Epidermal melanocyte (primary cell): ENCODE measurements at regions not wholly inside any gene's neighbourhood (a gene's known extent, or its start where the extent isn't known, plus 50 kb on each side); places are given as distances from the start of the nearest gene placed in this dataset.

Experiments used
- DNase-seq: peaks from one replicate; pipeline ENCODE4 v3.0.0; 2011; ENCODE audit warnings: low spot score; ENCODE audit not compliant: insufficient read length

- no peak for DNase-seq
Measured at GRCh38 chr9:99398241-99398640, 176.2 kb downstream of the SEC61B start.

- DNase-seq = no peak
Measured at GRCh38 chr9:99399474-99399873, 177.4 kb downstream of the SEC61B start.

DNA sequence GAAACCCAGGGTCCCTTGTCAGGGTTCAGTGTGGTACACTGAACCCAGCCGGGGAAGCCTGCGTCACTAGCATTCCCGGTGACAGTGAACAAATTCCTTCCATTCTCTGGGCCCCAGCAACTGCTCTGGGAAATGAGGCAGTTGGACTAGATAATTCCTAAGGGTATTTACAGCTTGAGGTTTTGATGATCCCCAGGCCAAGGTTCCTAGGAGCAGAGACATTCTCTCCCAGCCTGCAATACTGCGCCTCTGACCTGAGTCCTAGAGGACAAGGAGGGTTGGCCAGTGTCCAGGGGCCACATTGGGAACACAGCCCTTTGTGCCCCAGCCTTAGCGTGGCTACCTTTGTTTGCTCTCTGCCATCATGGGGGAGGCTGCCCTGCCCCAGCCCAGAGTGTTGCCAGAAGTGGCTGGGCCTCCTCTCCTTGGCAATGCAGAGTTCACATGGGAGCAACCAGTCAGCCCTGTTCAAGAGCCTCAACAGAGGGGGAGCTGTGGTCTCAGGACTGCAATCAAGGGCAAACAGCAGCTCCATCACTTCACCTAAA is 178.2 kb downstream of the SEC61B start:
- no peak for DNase-seq

DNA sequence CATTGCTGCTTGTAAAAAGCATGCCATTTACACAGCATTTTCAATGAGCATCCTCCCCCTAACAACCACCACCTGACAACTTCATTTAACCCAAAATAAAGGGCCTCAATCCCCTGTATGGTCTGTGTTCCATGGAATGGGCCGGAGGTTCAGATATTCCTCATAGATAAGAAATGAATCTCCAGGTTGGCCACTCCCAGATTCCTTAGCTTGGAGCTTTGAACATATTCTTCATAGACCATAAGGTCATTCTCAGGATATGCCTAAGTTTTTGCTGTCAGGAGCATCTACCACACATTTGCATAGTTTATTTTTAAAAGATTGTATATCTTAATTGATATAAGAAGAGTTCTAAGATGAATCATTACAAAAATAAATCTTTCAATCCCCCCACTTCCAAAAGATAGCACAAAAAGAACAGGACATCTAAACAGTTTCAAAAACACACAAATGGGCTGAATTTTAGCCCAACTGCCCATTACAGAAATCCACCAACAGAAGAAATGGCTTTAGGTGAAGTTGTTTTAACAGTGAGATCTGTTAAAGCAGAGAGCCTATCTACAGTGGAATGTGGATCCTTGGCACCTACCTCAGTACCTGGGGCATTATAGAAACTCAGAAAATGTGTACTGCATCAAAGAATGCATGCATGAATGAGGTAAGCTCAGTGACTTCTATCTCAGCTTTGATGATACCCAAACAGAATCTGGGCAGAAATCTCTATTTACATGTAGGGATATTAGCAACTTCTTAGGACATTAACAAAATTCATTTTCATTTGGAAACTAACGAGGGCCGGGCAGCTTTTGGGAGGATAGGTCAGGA is 179.8 kb downstream of the SEC61B start:
- DNase-seq = no peak

DNA sequence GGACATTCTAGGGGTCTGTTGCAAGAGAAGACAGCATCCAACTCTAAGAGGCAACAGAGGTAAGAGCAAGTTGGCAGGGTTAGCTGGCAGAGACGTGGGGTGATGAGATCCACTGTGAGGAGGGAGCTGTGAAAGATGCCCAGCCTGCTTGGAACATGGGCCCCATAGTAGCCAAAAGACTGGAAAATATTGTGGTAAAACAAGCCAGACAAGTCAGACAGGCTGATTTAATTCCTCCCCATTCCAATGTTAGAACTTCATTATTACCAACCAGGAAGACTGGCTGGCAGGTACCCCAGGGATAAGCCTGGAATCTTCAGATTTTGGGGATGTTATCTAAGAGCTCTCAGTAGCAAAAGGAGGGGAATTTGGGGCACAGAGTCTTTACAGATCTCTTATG is 181.3 kb downstream of the SEC61B start:
- DNase-seq = peak; percentile 5

GRCh38 chr9:99405359-99405758 is 183.3 kb downstream of the SEC61B start:
- no peak for DNase-seq

- peak; percentile 12 for DNase-seq
Measured at GRCh38 chr9:99406939-99407338, 184.9 kb downstream of the SEC61B start.

DNA sequence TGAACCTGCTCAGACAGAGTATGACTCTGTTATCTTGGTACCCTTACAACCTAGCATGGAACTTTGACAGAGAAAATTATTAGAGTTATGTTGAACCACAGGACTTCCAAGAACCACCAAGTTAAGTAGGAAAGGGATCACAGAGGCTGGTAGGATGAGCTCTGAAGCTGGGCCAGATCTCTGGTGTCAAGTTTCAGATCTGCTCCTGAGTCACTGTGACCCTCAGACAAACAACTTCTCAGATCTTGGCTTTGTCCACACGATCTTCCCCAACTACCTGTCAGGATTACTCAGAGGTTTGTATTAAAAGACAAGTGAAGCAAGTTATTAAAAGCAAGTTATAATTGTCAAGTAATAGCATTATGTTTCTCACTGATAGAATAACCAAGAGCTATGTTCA is 189.0 kb downstream of the SEC61B start:
- DNase-seq = peak; percentile 14

- DNase-seq = peak; percentile 11
Measured at GRCh38 chr9:99411479-99412115, 189.5 kb downstream of the SEC61B start.

DNA sequence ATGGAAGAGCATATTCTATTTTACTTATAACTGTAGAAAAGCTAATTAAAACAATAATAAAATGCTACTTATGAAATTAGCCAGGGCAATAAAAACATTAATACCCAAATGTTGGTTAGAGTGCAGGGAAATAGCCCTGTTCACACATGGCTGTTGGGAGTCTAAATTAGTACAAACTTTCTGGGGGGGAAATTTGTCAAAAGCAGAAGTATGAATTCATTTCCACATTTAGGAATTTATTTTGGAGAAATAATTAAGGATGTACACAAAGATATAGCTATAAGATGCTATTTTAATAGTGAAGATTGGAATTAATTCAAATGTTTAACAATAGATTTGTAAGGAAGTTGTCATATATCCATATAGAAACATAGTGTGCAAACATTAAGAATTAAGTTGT is 190.5 kb downstream of the SEC61B start:
- DNase-seq = no peak

DNA sequence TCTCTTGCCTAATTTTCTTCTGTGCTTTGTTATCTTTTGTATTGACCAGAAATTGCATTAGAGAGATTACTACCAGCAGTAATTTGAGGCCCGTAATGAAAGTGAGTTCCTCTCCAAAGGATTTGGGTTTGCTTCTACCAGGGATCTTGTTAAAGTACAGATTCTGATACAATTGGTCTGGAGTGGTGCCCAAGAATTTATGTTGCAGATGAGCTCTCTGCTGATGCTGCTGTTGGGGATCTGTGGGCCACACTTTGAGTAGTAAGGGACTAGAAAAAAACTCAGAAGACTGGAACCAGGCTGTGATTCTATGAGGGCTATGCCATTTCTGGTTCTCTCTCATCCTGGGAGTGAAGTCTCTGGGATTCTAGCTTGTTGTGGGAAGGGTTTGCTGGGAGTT is 192.2 kb downstream of the SEC61B start:
- no peak for DNase-seq

DNA sequence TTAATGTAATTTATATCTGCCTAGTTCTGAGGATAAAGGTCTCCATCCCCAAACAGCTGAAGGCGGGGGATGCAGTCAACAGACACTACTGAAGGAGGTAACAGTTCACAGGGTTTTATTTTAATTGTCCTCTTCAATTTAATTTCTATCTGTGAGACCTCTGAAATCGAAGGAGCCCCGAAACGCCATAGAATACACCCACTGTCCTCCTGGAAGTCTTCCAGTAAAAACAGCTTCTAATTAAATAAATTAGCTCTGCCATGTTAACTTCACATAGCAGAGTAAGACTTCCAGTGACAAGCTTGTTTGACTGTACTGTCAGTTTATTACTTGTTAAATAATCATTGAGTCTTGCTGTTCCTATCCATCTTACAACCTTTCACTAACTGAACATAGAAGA is 193.5 kb downstream of the SEC61B start:
- DNase-seq = no peak

GRCh38 chr9:99416007-99416406 is 193.9 kb downstream of the SEC61B start:
- DNase-seq = no peak

DNA sequence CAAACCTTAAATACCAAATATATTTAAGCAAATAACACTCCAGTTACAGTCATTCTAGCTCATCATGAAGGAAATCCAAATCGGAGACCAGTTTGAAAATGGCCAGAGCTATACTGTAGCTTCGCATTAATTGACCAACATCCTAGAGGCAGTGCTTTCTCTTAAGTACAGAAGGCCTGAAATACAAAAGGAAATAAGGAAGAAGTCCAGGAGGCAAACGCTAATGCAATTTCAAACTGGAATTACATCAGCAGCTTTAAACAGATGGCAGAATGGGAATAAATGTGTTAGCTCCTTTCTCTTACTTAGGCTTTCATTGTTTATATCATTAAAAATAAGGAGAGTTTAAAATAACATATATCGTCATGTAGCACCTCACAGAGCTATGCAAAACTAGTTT is 197.0 kb downstream of the SEC61B start:
- DNase-seq = no peak

DNA sequence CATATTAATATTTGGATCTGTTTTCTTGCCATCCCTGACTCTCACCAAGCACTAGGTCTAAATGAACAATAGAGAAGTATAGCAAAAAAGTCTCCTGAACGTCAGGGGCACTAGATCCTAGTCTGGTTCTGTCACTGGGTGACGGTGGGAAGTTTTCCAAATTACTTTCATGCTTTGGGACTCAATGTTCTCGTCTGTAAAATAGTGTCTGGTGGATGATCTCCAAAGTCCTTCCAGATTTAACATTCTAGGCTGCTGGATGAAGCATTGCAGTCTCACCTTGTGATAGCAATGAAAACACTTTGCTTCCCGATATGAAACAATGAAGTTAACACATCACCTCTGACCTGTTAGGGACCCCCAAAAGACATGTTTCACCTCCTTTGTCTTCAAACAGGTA is 199.3 kb downstream of the SEC61B start:
- DNase-seq = no peak

DNA sequence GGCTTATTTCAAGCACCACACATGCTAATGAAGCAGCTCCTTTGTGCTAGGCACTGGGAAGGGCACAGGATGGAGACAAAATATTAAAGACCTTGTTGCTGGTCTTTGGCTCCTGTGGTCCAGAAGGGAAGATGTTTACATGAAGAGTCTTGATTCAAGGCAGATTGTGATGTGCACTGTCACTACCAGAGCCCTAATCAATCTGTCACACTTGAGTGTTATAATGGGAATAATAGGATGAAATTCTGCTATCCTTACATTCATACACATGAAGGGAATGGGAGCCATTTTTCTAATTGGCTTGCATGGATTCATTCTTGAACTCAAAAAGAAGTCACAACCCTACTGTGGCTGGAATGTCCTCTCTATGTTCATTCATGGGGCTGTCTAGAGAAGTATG is 203.0 kb downstream of the SEC61B start:
- no peak for DNase-seq

DNA sequence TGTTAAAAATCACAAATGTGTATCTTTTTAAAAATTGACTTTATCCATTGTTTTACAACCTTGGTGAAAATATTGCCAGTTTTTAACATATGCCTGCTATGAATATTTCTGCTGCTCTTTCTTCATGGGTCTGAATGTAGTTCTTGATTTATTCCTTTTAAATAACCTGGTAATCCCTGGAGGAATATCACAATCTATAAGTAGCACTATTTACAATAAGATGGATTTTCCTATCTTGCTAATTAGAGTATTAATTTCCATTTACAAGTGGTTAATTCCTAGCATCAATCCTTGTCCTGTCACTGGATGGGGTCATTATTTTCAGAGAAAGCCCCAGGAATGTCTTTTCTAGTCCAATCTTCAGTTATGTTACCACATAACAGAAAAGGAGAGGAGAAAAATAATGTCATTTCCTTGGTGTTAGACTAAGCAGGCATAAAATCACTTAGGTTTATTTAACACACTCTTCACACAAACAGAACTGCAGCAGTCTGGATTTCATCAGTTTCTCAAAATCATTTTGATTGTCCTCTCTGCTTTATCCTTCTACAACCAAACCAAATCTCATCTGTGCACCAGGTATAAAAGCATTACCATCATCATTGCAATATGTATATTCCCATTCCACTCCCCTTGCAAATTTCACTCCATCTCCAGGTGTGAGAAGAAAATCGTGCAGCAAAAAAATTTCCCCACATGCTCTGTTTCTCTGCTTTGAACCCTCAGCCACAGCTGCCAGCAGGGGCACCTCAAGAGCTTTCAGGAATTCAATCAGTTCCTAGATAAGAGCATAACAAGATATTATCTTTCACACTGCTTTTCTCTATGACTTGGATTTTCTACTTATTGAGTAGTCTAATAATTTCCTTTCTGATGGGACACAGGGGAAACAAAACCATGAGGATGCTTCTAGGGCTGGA is 204.1 kb downstream of the SEC61B start:
- no peak for DNase-seq

DNA sequence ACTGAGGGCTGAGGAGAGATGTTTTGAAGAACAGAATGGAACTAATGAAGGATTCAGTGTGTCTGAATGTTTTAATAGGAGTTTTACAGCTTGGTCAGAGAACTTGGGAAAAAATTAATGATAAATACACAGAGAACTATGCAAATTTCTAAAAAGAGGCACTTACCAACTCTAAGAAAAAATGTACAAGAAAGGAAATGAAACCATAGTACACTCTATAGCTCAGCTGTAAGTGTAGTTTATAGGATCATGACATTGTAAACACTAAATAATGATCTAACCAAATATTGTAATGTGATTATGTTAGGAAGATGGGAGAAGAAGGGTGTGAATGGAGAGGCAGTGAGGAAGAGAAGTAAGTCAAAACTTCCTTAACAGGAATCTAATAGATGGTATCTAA is 205.2 kb downstream of the SEC61B start:
- no peak for DNase-seq

DNA sequence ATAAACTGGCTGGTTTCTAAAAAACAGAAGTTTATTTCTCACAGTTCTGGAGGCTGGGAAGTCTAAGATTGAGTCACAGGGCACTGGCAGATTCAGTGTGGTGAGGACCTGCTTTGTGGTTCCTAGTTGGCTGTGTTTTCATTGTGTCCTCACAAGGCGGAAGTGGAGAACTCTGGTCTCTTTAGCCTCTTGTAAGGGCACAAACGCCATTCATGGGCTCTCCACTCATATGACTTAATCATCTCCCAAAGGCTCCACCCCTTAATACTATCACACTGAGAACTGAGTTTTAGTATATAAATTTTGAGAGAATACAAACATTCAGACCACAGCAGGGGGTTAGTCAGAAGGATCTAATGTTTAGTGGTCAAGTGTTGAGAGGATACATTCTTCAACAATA is 208.2 kb downstream of the SEC61B start:
- no peak for DNase-seq

GRCh38 chr9:99431103-99431502 is 209.0 kb downstream of the SEC61B start:
- DNase-seq = no peak

DNA sequence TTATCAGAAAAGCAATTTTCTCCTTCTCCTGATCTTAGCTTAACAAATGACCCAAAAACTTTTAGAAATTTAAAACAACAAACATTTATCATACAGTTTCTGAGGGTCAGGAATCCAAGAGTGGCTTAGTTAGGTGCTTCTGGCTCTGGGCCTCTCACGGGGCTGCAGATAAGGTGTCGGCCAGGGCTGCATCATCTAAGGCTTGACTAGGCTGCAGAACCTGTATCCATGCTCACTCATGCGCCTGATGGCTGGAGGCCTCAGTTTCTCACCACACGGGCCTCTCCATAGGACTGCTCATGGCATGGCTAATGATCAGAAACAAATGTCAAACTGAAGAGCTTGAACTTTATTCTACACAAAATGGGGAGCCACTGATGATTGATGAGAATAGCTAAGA is 210.0 kb downstream of the SEC61B start:
- DNase-seq = no peak

DNA sequence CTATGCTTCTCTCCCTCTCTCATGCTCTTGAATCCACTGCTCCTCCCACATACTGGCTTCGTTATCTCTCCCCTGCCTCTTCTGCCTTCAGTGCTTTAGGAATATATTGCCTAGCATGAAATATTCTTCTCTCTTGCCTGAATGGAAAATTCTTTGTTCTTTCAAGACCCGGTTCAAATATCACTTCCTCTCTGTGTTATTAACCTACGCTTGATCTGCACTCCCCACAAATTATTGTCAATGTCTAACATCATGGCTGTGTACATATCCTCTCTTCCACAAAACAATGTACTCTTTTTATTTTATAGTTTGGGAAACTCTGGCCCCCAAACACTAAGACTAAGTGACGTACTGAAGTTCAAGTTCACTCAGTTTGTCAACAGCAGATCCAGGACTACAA is 211.0 kb downstream of the SEC61B start:
- no peak for DNase-seq
